ENCODE measurements at regions not wholly inside any gene's neighbourhood (a gene's known extent, or its start where the extent isn't known, plus 50 kb on each side); places are given as distances from the start of the nearest gene placed in this dataset.

DNA sequence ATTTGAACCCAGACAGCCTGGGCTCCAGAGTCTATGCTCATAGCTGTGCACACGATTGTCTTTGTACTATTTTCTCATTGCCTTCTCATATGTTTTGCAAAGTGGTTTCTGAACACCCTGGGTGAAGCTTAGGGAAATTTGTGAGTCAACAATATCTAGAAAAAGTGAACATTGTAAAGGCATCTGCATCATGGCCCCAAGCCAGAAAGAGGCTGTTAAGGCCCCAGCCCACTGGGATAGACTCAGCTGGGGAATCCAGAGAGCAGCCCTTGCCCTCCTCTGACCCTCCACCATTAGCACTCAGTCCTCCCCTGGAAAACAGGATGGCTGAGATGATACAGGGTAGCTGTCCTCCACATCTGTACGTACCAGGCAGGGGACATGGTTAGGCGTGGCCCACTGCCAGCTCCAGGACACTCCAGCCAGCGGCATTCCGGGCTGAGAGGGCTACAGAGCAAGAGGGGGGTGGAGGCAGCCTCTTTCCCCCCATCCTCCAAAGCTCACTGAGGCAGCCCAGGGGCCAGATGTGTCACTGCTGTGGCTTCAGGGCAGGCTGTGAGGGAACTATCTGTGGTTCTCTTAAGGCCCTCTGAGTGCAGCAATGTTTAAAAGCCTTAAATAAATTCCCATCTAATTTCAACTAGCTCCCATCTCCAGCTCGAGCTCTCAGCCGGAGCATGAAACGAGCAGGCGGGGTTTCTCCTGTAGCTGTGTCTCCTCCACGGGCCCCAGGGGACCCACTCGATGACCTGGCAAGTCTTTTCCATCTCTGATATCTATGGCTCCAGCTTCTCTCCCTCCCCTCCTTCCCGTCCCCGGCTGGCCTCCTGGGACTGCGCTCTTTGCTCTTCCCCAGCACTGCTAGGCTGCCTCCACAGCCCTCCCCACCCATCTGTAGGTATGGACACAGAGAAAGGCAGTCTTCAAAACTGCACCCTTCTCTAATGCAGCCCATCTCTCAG lies 209.4 kb upstream of the LRFN2 start:
- no peak overlapping the region for H3K27ac ChIP-seq
- no peak overlapping the region for H3K4me3 ChIP-seq
- DNase-seq (ENCODE audit: low read depth in 1 of 2, low spot score in 2 of 2): no peak

GRCh38 chr6:40794586-40794985 lies 207.4 kb upstream of the LRFN2 start:
- H3K36me3 ChIP-seq: no peaks in the 10 kb centered on the region
- no peaks in the 10 kb centered on the region for H3K4me1 ChIP-seq (replicated peaks)
- H3K27ac ChIP-seq: no peak overlapping the region
- no peak overlapping the region for H3K4me3 ChIP-seq
- no peaks in the 10 kb centered on the region for H3K9me3 ChIP-seq (replicated peaks)
- H3K27me3 ChIP-seq (replicated peaks): peaks cover 7% of the 10 kb centered on the region; the same call in 1 of the 2 replicates
- DNase-seq (ENCODE audit: low read depth in 1 of 2, low spot score in 2 of 2): no peak

More for the DNA sequence above, 209.4 kb upstream of the LRFN2 start:
- Histone ChIP-seq H3K27me3 (replicated peaks) (no peaks in the 10 kb centered on the region; the same call in 1 of the 2 replicates), H3K9me3 (replicated peaks) (no peaks in the 10 kb centered on the region), H3K36me3 (no peaks in the 10 kb centered on the region), H3K4me1 (replicated peaks) (no peaks in the 10 kb centered on the region)

DNA sequence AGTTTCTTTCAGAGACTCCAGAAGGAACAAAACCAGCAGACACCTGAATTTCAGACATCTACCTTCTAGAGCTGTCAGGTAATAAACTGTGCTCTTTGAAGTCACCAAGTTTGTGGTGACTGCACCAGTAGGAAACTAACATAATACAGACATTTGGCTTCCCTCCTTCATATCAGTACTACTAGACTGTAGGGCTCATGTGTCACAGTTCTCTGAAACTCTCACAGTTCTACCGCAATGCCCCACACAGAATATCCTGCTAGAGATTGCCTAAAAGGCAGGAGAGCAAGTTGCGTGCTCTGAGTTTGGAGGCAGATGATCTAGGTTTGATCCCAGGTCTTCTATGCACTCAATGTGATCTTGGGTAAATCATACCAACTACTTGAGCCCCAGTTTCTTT lies 205.0 kb upstream of the LRFN2 start:
- Histone ChIP-seq H3K9me3 (replicated peaks) (no peaks in the 10 kb centered on the region), H3K4me3 (no peak overlapping the region), H3K4me1 (replicated peaks) (no peaks in the 10 kb centered on the region)

DNA sequence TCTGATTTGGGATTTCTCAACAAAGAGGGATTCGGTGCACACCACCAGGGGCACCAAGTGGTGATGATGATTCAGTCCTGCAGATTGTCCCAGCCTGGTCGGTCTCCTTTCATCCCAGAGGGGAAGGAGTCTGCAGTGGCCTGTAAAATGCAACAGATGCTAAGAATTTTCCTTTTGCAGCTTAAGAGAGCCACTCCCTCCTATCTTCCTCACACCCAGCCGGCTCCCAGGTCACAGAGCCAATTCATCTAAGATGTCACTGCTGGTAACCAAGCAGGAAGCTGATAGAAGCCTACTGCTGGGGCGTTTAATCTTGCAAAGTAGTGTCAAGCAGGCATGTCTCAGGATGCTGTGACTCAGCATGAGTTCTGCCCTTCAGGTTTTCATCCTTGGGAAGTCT lies 203.8 kb upstream of the LRFN2 start:
- Histone ChIP-seq H3K27me3 (replicated peaks) (peaks cover 8% of the 10 kb centered on the region; the same call in 1 of the 2 replicates), H3K4me3 (no peak overlapping the region), H3K9me3 (replicated peaks) (no peaks in the 10 kb centered on the region), H3K4me1 (replicated peaks) (no peaks in the 10 kb centered on the region), H3K27ac (no peak overlapping the region), H3K36me3 (no peaks in the 10 kb centered on the region)
- DNase-seq (ENCODE audit: low read depth in 1 of 2, low spot score in 2 of 2): no peak

More for the DNA sequence above, 205.0 kb upstream of the LRFN2 start:
- Histone ChIP-seq H3K36me3 (no peaks in the 10 kb centered on the region), H3K27me3 (replicated peaks) (peaks cover 8% of the 10 kb centered on the region; the same call in 1 of the 2 replicates), H3K27ac (no peak overlapping the region)
- DNase-seq (ENCODE audit: low read depth in 1 of 2, low spot score in 2 of 2): no peak

DNA sequence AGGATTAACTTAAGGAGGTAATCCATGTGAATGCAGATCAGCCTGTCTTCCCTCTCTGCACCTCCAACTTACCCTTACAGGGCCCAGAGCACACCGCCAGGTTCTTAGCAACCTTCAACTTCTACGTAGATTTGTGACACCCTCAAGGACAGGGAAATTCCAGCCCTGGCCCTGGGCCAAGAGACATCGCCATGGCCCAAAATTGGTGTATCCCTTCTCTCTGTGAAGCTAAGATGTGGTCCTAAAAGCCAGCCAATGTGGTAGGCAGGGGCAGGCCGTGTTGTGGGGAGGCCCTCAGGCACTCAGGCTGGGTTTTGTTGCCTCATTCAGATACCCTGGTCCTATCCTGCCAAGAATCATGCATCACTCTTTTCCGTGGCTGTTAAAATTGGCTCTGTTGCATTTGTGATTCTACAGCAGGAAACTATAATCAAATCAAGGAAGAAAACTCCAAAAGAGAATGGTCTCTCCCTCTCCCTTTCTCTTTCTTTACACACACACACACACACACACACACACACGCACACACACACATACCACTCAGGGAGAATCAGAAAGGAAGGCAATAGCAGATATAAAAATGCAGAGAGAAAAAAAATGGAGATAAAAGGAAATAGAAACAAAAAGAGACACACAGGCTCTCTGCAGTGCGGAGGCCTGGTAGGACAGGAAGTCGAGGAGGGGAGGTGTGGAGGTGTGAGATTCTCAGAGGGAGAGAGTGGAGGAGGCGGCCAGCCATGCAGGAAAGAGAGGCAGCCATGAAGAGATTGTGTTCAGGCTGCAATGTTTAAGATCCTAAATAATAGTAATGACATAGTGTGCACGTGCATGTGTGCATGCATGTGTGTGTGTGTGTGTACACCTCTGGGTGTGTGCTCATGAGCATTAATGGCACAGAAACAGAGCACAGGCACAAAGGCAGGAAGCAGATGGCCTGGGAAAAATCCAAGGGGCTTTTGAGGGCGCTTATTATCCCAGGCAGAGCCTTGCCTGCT lies 201.8 kb upstream of the LRFN2 start:
- no peaks in the 10 kb centered on the region for H3K9me3 ChIP-seq (replicated peaks)
- H3K27ac ChIP-seq: no peak overlapping the region
- H3K4me3 ChIP-seq: no peak overlapping the region
- no peaks in the 10 kb centered on the region for H3K4me1 ChIP-seq (replicated peaks)
- H3K36me3 ChIP-seq: no peaks in the 10 kb centered on the region
- peaks cover 8% of the 10 kb centered on the region; the same call in 1 of the 2 replicates for H3K27me3 ChIP-seq (replicated peaks)
- DNase-seq (ENCODE audit: low read depth in 1 of 2, low spot score in 2 of 2): no peak

- no peak for DNase-seq (ENCODE audit: low read depth in 1 of 2, low spot score in 2 of 2)
- Histone ChIP-seq H3K27me3 (replicated peaks) (no peaks in the 10 kb centered on the region), H3K36me3 (no peaks in the 10 kb centered on the region), H3K27ac (no peak overlapping the region), H3K4me3 (no peak overlapping the region), H3K9me3 (replicated peaks) (no peaks in the 10 kb centered on the region), H3K4me1 (replicated peaks) (peaks cover 11% of the 10 kb centered on the region; the same call in 1 of the 2 replicates)
These were observed 195.2 kb upstream of the LRFN2 start for GRCh38 chr6:40782355-40782754.

DNA sequence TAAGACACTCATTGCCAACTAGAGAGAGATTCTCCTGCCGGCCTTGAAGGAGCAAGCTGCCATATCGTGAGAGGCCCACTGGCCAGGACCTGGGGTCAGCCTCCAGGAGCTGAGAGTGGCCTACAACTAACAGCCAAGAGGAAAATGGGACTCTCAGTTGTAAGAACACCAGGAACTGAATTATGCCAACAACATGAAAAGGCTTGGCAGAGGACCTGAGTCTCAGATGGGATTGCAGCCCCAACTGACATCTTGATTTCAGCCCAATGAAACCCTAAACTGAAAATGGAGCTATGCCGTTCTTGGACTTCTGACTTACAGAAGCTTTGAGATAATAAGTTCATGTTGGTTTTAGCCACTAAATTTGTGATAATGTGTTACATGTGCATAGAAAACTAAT lies 193.5 kb upstream of the LRFN2 start:
- H3K27me3 ChIP-seq (replicated peaks): no peaks in the 10 kb centered on the region
- no peak overlapping the region for H3K4me3 ChIP-seq
- no peak for DNase-seq (ENCODE audit: low read depth in 1 of 2, low spot score in 2 of 2)
- H3K9me3 ChIP-seq (replicated peaks): no peaks in the 10 kb centered on the region
- H3K27ac ChIP-seq: no peak overlapping the region
- H3K4me1 ChIP-seq (replicated peaks): peaks cover 11% of the 10 kb centered on the region; the same call in 1 of the 2 replicates
- H3K36me3 ChIP-seq: no peaks in the 10 kb centered on the region

DNA sequence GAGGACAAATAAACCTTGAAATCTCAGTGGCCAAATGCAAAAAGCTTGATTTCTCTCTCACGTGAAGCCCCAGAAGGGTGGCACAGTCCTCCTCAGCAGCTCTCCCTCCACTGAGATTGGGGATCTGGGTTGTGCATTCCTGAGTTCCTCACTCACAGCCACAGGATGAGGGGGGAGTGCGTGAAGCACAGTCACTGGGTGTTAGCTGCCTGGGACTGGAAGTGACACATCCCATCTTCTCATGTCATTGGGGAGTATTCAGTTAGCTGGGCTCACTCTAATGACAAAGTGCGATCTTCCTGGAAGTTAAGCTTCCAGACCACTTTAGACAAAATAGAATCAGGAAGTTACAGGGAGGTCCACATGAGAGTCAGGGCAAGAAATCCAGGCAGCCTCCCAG lies 192.2 kb upstream of the LRFN2 start:
- peak; percentile 11 to 58 for DNase-seq (ENCODE audit: low read depth in 1 of 2, low spot score in 2 of 2)
- Histone ChIP-seq H3K27ac (no peak overlapping the region), H3K4me1 (replicated peaks) (peaks cover 11% of the 10 kb centered on the region; the same call in 1 of the 2 replicates)

DNA sequence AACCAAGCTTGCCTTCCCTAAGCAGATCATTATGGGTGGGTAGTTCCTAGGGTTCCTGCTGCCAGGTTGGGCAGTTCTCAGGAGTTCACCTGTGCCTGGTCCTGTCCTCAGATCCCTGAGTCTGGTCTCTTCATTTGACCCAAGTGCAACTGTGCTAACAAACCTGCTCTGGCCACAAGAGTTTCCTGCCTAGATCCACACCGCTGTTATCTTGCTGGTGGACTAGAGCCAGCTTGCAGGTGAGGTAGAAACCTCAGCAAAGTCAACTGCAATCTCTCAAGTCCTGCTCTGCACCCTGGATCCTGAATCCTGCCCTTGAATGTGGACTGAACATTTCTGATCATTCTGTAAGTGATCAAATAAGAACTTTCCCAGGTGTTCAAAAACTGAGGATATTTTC lies 191.8 kb upstream of the LRFN2 start:
- Histone ChIP-seq H3K9me3 (replicated peaks) (no peaks in the 10 kb centered on the region), H3K4me1 (replicated peaks) (peaks cover 11% of the 10 kb centered on the region; the same call in 1 of the 2 replicates), H3K36me3 (no peaks in the 10 kb centered on the region), H3K4me3 (no peak overlapping the region), H3K27me3 (replicated peaks) (no peaks in the 10 kb centered on the region), H3K27ac (no peak overlapping the region)
- DNase-seq (ENCODE audit: low read depth in 1 of 2, low spot score in 2 of 2): no peak

More for the DNA sequence above, 192.2 kb upstream of the LRFN2 start:
- H3K27me3 ChIP-seq (replicated peaks): no peaks in the 10 kb centered on the region
- H3K36me3 ChIP-seq: no peaks in the 10 kb centered on the region
- H3K9me3 ChIP-seq (replicated peaks): no peaks in the 10 kb centered on the region
- H3K4me3 ChIP-seq: no peak overlapping the region

DNA sequence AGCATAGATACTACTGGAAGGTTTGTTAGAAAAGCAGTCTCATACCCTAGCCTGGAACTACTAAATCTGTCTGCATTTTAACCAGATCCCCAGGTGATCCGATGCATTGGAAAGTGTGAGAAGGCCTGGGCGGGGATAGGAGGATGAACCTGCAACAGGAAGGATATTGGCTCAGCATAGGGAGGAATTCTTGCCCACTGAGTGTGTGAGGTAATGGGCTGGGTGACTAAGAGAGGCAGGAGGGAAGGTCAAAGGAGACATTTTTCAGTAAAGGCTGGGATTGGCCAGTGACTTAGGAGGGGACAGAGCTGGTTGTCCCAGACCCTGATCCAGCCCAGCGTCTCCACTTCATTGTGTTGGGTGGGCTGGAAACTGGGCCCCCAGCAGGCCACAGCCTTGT lies 191.0 kb upstream of the LRFN2 start:
- Histone ChIP-seq H3K27ac (no peak overlapping the region), H3K9me3 (replicated peaks) (no peaks in the 10 kb centered on the region), H3K36me3 (no peaks in the 10 kb centered on the region), H3K4me3 (no peak overlapping the region), H3K4me1 (replicated peaks) (peaks cover 11% of the 10 kb centered on the region; the same call in 1 of the 2 replicates), H3K27me3 (replicated peaks) (no peaks in the 10 kb centered on the region)
- no peak for DNase-seq (ENCODE audit: low read depth in 1 of 2, low spot score in 2 of 2)

DNA sequence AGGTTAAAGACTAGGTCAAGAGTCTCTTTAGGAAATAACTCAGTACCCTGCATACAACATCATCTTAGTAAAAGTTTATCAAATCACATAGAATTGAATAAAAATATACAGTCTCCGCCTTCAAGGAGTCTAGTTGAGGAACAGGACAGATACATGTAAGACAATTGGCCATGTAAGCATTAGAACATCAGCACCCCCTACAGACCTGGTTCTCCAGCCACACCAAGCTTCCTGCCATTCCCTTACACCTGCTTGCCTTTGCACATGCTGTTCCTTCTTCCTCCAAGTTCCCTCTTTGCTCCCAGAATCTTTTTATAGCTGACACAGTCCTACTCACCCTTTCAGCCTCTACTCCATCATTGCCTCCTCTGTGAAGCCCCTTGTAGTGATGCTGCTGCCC lies 187.8 kb upstream of the LRFN2 start:
- DNase-seq (ENCODE audit: low read depth in 1 of 2, low spot score in 2 of 2): no peak
- Histone ChIP-seq H3K36me3 (no peaks in the 10 kb centered on the region), H3K4me3 (no peak overlapping the region), H3K27me3 (replicated peaks) (peaks cover 17% of the 10 kb centered on the region), H3K9me3 (replicated peaks) (no peaks in the 10 kb centered on the region), H3K4me1 (replicated peaks) (peaks cover 11% of the 10 kb centered on the region; the same call in 1 of the 2 replicates), H3K27ac (no peak overlapping the region)

DNA sequence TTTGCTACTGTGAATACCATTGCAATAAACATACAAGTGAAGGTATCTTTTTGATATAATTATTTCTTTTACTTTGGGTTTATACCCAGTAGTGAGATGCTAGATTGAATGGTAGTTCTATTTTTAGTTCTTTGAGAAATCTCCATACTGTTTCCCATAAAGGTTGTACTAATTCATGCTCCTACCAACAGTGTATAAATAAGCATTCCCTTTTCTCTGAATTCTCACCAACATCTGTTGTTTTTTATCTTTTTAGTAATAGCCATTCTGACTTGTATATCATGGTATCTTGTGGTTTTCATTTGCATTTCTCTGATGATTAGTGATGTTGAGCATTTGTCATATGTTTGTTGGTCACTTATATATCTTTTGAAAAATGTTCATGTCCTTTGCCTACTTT lies 183.6 kb upstream of the LRFN2 start:
- no peak overlapping the region for H3K27ac ChIP-seq
- no peak for DNase-seq (ENCODE audit: low read depth in 1 of 2, low spot score in 2 of 2)
- H3K36me3 ChIP-seq: no peaks in the 10 kb centered on the region
- no peak overlapping the region for H3K4me3 ChIP-seq
- no peaks in the 10 kb centered on the region for H3K9me3 ChIP-seq (replicated peaks)
- peaks cover 24% of the 10 kb centered on the region for H3K27me3 ChIP-seq (replicated peaks)
- no peaks in the 10 kb centered on the region for H3K4me1 ChIP-seq (replicated peaks)

DNA sequence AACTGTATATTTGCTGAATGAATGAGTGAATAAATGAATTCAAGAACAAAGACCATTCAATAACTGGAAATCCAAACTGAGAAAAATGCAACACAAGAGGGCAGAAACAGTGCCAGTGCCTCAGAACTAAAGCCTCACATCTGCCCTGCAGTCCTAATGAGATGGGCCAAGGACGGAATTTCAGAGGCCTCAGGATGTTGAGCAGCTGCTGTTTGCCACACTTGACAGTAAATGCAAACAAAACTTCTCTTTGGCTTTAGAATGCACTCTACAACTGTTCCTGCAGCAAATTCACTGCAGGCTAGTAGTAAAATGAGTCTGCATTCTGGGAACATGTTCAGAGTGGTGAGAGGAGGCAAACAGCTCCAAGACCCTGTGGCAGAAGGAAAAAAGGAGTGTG lies 177.6 kb upstream of the LRFN2 start:
- no peak for DNase-seq (ENCODE audit: low read depth in 1 of 2, low spot score in 2 of 2)
- Histone ChIP-seq H3K27ac (no peak overlapping the region), H3K27me3 (replicated peaks) (peaks cover 7% of the 10 kb centered on the region; the same call in 1 of the 2 replicates), H3K36me3 (no peaks in the 10 kb centered on the region), H3K9me3 (replicated peaks) (no peaks in the 10 kb centered on the region), H3K4me3 (no peak overlapping the region), H3K4me1 (replicated peaks) (no peaks in the 10 kb centered on the region)

Measured in SJSA1 (cell line).